Omental fat pad (tissue), 3 donors: ENCODE measurements at regions not wholly inside any gene's neighbourhood (a gene's known extent, or its start where the extent isn't known, plus 50 kb on each side); places are given as distances from the start of the nearest gene placed in this dataset.
"Not testable (repeated sequence)": the region's sequence is repeated elsewhere in the genome, so short reads cannot be mapped to it uniquely, and the experiment has no call there.

Experiments used
- ATAC-seq: fragments of 150-250 bp; one replicate; pipeline ENCODE4 v1.9.1; 2016; ENCODE audit warnings: mild to moderate bottlenecking, moderate library complexity; ENCODE audit not compliant: low FRiP score
- DNase-seq: peaks from one replicate; pipeline ENCODE4 v3.0.0-alpha.2; 2019; ENCODE audit warnings: low spot score
- TF ChIP-seq, protein P1 (sequence below), 3 donors: fragments of 450-650 bp; IDR thresholded peaks; one replicate each; pipeline ENCODE4 v1.5.1; 2016 to 2017; ENCODE audit warnings: antibody characterized with exemption in 3 of 3, mild to moderate bottlenecking in 3 of 3, moderate library complexity in 2 of 3

- DNase-seq (no peak), ATAC-seq (no peak)
- TF ChIP-seq, protein P1, sequence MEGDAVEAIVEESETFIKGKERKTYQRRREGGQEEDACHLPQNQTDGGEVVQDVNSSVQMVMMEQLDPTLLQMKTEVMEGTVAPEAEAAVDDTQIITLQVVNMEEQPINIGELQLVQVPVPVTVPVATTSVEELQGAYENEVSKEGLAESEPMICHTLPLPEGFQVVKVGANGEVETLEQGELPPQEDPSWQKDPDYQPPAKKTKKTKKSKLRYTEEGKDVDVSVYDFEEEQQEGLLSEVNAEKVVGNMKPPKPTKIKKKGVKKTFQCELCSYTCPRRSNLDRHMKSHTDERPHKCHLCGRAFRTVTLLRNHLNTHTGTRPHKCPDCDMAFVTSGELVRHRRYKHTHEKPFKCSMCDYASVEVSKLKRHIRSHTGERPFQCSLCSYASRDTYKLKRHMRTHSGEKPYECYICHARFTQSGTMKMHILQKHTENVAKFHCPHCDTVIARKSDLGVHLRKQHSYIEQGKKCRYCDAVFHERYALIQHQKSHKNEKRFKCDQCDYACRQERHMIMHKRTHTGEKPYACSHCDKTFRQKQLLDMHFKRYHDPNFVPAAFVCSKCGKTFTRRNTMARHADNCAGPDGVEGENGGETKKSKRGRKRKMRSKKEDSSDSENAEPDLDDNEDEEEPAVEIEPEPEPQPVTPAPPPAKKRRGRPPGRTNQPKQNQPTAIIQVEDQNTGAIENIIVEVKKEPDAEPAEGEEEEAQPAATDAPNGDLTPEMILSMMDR (IDR thresholded peaks at IDR 0.05) = no peak
These were observed 484.7 kb downstream of the TFAP2B start for GRCh38 chr6:51303338-51303737.

DNA sequence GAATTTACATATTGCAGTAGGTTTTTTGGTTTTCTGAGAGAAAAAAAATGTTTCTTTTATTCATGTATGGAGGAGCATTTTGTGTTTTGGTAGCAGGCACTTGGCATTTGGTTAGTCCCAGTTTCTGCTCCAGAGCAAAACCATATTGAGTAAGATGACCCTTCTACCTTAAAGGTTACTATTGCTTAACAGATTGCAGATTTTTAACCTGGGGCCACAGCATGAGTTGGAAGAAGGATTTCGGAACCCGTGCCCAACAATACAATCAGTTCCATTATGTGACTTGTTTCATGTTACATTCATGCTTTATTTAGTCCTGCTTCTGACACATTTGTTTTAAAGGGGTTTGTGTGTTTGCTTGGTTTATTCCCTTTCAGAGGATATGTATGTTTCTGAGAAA, 496.3 kb downstream of the TFAP2B start:
- ATAC-seq (no peak), DNase-seq (no peak)
- TF ChIP-seq, protein P1 (IDR thresholded peaks at IDR 0.05) = no peak

DNA sequence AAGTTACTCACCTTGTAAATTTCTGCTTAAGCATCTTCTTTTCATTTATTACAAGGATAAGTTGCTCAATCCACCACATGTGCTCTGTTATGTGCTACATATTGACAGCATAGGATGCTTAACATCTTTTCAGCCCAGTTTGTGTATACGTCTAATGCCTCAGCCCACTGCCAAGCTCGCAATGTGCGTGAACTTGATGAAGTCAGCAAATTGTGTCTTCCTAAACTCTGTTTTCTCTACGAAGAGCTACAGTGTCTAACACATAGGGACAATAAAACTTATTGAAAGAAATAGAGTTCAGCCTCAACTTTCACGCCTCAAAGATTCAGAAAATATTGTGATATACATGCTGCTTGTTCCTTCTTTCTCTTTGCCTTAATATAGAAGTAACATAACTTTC, 500.0 kb downstream of the TFAP2B start:
- ATAC-seq = no peak
- TF ChIP-seq, protein P1 (IDR thresholded peaks at IDR 0.05) = no peak
- DNase-seq = no peak

DNA sequence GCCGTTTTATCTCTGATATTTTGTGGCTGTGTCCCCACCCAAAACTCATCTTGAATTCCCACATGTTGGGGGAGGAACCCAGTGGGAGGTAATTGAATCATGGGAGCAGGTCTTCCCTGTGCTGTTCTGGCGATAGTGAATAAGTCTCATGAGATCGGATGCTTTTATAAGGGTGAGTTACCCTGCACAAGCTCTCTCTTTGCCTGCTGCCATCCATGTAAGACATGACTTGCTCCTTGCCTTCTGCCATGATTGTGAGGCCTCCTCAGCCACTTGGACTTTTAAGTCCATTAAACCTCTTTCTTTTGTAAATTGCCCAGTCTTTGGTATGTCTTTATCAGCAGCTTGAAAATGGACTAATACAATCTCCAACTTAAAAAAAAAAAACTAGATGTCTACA, 502.8 kb downstream of the TFAP2B start:
- ATAC-seq = not testable (repeated sequence)

DNA sequence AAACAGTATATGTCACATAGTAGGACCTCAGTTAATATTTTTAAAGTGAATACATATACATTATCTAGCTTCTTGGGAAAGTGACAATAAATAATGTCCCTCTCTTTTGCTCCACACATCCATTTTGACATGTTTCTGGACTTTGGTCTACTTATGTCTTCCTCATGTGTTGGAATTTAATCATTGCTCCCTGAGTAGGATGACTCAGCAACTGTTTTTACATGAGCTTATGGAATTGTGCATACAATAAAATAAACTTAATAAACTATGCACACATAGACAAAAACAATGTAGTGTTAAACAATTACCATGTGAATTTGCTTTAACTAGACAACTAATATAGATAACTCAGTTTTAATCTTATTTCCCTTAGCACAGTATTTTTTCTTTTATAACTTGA, 503.8 kb downstream of the TFAP2B start:
- ATAC-seq (no peak), DNase-seq (no peak)
- TF ChIP-seq, protein P1 (IDR thresholded peaks at IDR 0.05) = no peak

More for the DNA sequence above, 502.8 kb downstream of the TFAP2B start:
- DNase-seq = not testable (repeated sequence)

DNA sequence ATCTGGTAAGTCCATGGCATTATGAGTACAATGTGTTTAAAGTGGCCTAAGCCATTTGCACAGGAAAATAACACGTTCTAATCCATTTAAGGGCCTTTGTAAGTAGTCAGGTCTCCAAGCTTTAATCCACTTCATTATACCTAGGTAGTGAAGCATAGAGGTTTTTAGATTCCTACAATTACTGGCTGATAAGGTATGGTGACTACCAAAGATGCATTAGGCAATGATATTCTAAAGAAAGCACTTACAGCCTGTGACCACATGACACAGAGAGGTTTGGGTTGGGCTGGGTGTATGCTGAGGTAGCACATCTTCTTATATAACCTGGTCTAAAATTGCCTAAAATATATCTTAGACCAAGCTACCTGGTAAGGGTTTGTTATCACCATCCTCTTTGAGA, 504.4 kb downstream of the TFAP2B start:
- no peak for ATAC-seq
- DNase-seq = no peak
- TF ChIP-seq, protein P1 (IDR thresholded peaks at IDR 0.05) = no peak

GRCh38 chr6:51330971-51331370, 512.3 kb downstream of the TFAP2B start:
- DNase-seq (no peak), ATAC-seq (no peak)
- TF ChIP-seq, protein P1 (IDR thresholded peaks at IDR 0.05) = no peak

DNA sequence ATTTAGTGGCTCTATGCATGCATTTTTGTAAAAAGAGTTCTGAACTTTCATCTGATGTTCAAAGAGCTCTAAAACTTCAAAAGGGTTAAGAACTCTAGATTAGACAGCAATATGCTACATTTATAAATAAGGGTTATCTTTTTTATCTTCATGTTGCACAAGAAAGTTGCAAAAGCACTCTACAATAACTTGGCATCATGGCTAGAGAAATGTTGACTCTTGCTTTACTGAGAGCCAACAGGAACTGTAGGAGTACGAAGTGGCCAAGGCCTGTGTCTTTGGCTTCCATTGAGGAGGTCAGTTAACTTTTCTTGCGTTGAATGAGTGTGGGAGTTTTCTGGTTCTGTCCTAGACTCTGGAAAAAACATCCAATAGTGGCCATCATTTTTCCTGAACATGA, 516.9 kb downstream of the TFAP2B start:
- DNase-seq (no peak), ATAC-seq (no peak)
- TF ChIP-seq, protein P1 (IDR thresholded peaks at IDR 0.05) = no peak
